HCT116 (cell line): ENCODE measurements at regions not wholly inside any gene's neighbourhood (a gene's known extent, or its start where the extent isn't known, plus 50 kb on each side); places are given as distances from the start of the nearest gene placed in this dataset.

ENCODE experiments used
- ATAC-seq: fragments of 200-7000 bp; cut with Tn5 transposase; 2 replicates; pipeline ENCODE4 v1.9.1; 2020; ENCODE audit warnings: mild to moderate bottlenecking, moderate library complexity
- BruUV-seq: library from RNA; stranded (reverse); fragments of 400-500 nt; replicated peaks from 2 replicates; lab custom pipeline; 2021; lab: Mats Ljungman, UMichigan
- CTCF ChIA-PET: fragments of 300-600 bp; sonication (Branson Sonifier 250); formaldehyde crosslinking; loops from one replicate; lab custom pipeline; 2021; ENCODE audit warnings: antibody characterized with exemption; lab: Charles Lee
- POLR2A ChIA-PET: fragments of 300-600, 350-600 bp; sonication (Branson Sonifier 250); formaldehyde crosslinking; loops from one replicate; lab custom pipeline; 2021; ENCODE audit warnings: antibody characterized with exemption; lab: Charles Lee
- RAD21 ChIA-PET, 2 experiments: fragments of 300-600 bp; sonication (Branson Sonifier 250); formaldehyde crosslinking; loops; one replicate each; lab custom pipeline; 2023; ENCODE audit warnings: low total read pairs in 2 of 2; ENCODE audit not compliant: uncharacterized antibody in 2 of 2, unreplicated experiment in 2 of 2, low non-redundant PET in 1 of 2; lab: Charles Lee
- DNase-seq: peaks from one replicate; pipeline ENCODE4 v3.0.0-alpha.2; 2010; ENCODE audit warnings: low read depth, low spot score
- H2AFZ ChIP-seq: fragments of 200-600 bp; shearing (Covaris generic), sonication (generic); 2 replicates; pipeline ENCODE4 v1.6.1; 2017; ENCODE audit warnings: low read depth, mixed run types, mixed read lengths, antibody characterized with exemption, low read length; ENCODE audit not compliant: poor library complexity, severe bottlenecking
- H3K27ac ChIP-seq: 2 replicates; pipeline ENCODE4 v1.5.1; 2012; ENCODE audit warnings: low read depth, low read length
- H3K27me3 ChIP-seq: fragments of 200-600 bp; sonication (generic); 2 replicates; pipeline ENCODE4 v1.6.1; 2016; ENCODE audit warnings: mixed run types, low read length, mixed read lengths; ENCODE audit not compliant: insufficient read depth
- H3K36me3 ChIP-seq, 2 experiments: fragments of 200-500 bp in 1 of 2; fragments of 200-600 bp in 1 of 2; sonication (Bioruptor generic) in 1 of 2; sonication (generic) in 1 of 2; 2 replicates each; pipeline versions ENCODE4 v1.5.1 to v1.6.1; 2014 to 2016; ENCODE audit warnings: low read length in 2 of 2, inconsistent platforms in 1 of 2, mixed read lengths in 1 of 2, mixed run types in 1 of 2; ENCODE audit not compliant: insufficient read depth in 2 of 2, control insufficient read depth in 1 of 2
- H3K4me1 ChIP-seq, 2 experiments: fragments of 200-600 bp in 1 of 2; sonication (generic) in 1 of 2; 2 replicates each; pipeline versions ENCODE4 v1.5.1 to v1.6.1; 2012 to 2017; ENCODE audit warnings: low read length in 2 of 2, inconsistent platforms in 1 of 2, mild to moderate bottlenecking in 1 of 2, mixed read lengths in 1 of 2, mixed run types in 1 of 2, moderate library complexity in 1 of 2; ENCODE audit not compliant: insufficient read depth in 2 of 2, control insufficient read depth in 1 of 2
- H3K4me2 ChIP-seq: fragments of 200-600 bp; sonication (generic); 2 replicates; pipeline ENCODE4 v1.6.1; 2017; ENCODE audit warnings: mixed run types, low read length, mixed read lengths
- H3K4me3 ChIP-seq, 2 experiments: fragments of 200-600 bp in 1 of 2; sonication (generic) in 1 of 2; replicated peaks in 1 of 2; 2 replicates each; pipeline ENCODE4 v1.5.1; 2011 to 2016; ENCODE audit warnings: low read length in 2 of 2, control low read depth in 1 of 2, low read depth in 1 of 2, mild to moderate bottlenecking in 1 of 2, mixed read lengths in 1 of 2, mixed run types in 1 of 2
- H3K79me2 ChIP-seq: fragments of 200-600 bp; sonication (generic); 2 replicates; pipeline ENCODE4 v1.6.1; 2017; ENCODE audit warnings: mild to moderate bottlenecking, mixed run types, low read length, moderate library complexity, mixed read lengths; ENCODE audit not compliant: insufficient read depth
- H3K9ac ChIP-seq: fragments of 200-600 bp; sonication (generic); 2 replicates; pipeline ENCODE4 v1.6.1; 2016; ENCODE audit warnings: low read length, mixed read lengths
- H3K9me2 ChIP-seq: fragments of 200-600 bp; sonication (generic), shearing (Covaris generic); 2 replicates; pipeline ENCODE4 v1.6.1; 2017; ENCODE audit warnings: mixed run types, mild to moderate bottlenecking, moderate library complexity; ENCODE audit not compliant: insufficient read depth
- H3K9me3 ChIP-seq, 2 experiments: fragments of 200-500 bp in 1 of 2; fragments of 200-600 bp in 1 of 2; sonication (Bioruptor generic) in 1 of 2; sonication (generic) in 1 of 2; 2 replicates each; pipeline ENCODE4 v1.6.1; 2014 to 2017; ENCODE audit warnings: low read length in 2 of 2, mixed read lengths in 2 of 2, inconsistent platforms in 1 of 2, low read depth in 1 of 2, mild to moderate bottlenecking in 1 of 2, mixed run types in 1 of 2, moderate library complexity in 1 of 2; ENCODE audit not compliant: control insufficient read depth in 1 of 2, insufficient read depth in 1 of 2
- H4K20me1 ChIP-seq: fragments of 200-600 bp; sonication (generic), shearing (Covaris generic); 2 replicates; pipeline ENCODE4 v1.6.1; 2017; ENCODE audit warnings: mixed run types, mild to moderate bottlenecking, moderate library complexity; ENCODE audit not compliant: insufficient read depth
- ATF3 ChIP-seq: IDR thresholded peaks from 2 replicates; pipeline ENCODE4 v1.6.1; 2012
- CBX3 ChIP-seq: IDR thresholded peaks from 2 replicates; pipeline ENCODE4 v1.6.1; 2012; ENCODE audit warnings: low read depth
- CEBPB ChIP-seq: IDR thresholded peaks from 2 replicates; pipeline ENCODE4 v1.6.1; 2012; ENCODE audit warnings: low read depth
- EGR1 ChIP-seq: IDR thresholded peaks from 2 replicates; pipeline ENCODE4 v1.6.1; 2012; ENCODE audit warnings: low read depth
- ELF1 ChIP-seq: IDR thresholded peaks from 2 replicates; pipeline ENCODE4 v1.6.1; 2012; ENCODE audit warnings: low read depth, borderline replicate concordance
- EZH2 ChIP-seq: fragments of 200-600 bp; sonication (generic); IDR thresholded peaks from 2 replicates; pipeline ENCODE4 v1.6.1; 2017; ENCODE audit warnings: antibody characterized with exemption, mixed run types
- EZH2phosphoT487 ChIP-seq: fragments of 200-600 bp; IDR thresholded peaks from 2 replicates; pipeline ENCODE4 v1.6.1; 2018; ENCODE audit warnings: antibody characterized with exemption, borderline replicate concordance
- MAX ChIP-seq: IDR thresholded peaks from 2 replicates; pipeline ENCODE4 v1.6.1; 2012
- RAD21 ChIP-seq: IDR thresholded peaks from 2 replicates; pipeline ENCODE4 v1.6.1; 2012; ENCODE audit warnings: low read depth, mild to moderate bottlenecking
- SIN3A ChIP-seq: IDR thresholded peaks from 2 replicates; pipeline ENCODE4 v1.6.1; 2012; ENCODE audit warnings: low read depth
- TCF7L2 ChIP-seq: IDR thresholded peaks from 2 replicates; pipeline ENCODE4 v1.7.0; 2011; ENCODE audit warnings: borderline replicate concordance, inconsistent platforms; ENCODE audit not compliant: insufficient read depth, insufficient read length; ENCODE audit errors: extremely low read depth
- YY1 ChIP-seq: IDR thresholded peaks from 2 replicates; pipeline ENCODE4 v1.6.1; 2011; ENCODE audit warnings: low read length, low read depth, moderate library complexity, mild to moderate bottlenecking; ENCODE audit not compliant: insufficient replicate concordance; ENCODE audit errors: extremely low read depth
- ZFX ChIP-seq: fragments of 450-650 bp; IDR thresholded peaks from 2 replicates; pipeline ENCODE4 v1.6.1; 2017
- ZNF274 ChIP-seq: fragments of 200-500 bp; sonication (Bioruptor generic); IDR thresholded peaks from 2 replicates; pipeline ENCODE4 v1.6.1; 2014; ENCODE audit warnings: mild to moderate bottlenecking, low read depth, low read length, inconsistent platforms
- intact Hi-C: fragments of 100-400 bp; cut with micrococcal nuclease; formaldehyde crosslinking; loops from 2 replicates; pipeline ENCODE4 v1.10.0; 2022
- TF ChIP-seq, protein P1 (sequence below): IDR thresholded peaks from 2 replicates; pipeline ENCODE4 v1.6.1; 2011; ENCODE audit warnings: mild to moderate bottlenecking, low read length, moderate library complexity; ENCODE audit not compliant: insufficient replicate concordance; ENCODE audit errors: extremely low read depth
- TF ChIP-seq, protein P2 (sequence below), 3 experiments: fragments of 200-600 bp in 1 of 3; sonication (generic) in 1 of 3; IDR thresholded peaks in 2 of 3; conservative IDR thresholded peaks in 1 of 3; 2 replicates each; pipeline ENCODE4 v1.5.1; 2012 to 2017; ENCODE audit warnings: low read depth in 2 of 3, low read length in 2 of 3, antibody characterized with exemption in 1 of 3, borderline replicate concordance in 1 of 3, control low read depth in 1 of 3, mild to moderate bottlenecking in 1 of 3, mixed read lengths in 1 of 3, mixed run types in 1 of 3, moderate library complexity in 1 of 3; ENCODE audit not compliant: insufficient read depth in 1 of 3
- TF ChIP-seq, protein P3 (sequence below): IDR thresholded peaks from 2 replicates; pipeline ENCODE4 v1.6.1; 2012; ENCODE audit warnings: low read depth

DNA sequence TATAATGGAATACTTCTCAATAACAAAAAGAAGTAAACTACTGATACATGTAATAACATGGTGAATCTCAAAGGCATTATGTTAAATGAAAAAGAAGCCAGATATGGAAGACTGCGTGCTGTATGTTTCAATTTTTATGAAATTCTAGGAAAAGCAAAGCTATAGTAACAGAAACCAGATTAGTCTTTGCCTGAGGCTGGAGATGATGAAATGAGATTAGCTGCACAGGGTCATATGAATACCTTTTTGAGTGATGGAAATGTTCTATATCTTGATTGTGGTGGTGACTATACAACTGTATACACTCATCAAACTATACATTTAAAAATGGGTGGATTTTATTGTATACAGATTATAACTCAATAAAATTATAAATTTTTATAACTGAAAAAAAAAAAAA, 113.5 kb downstream of the TMEM30B start:
- Histone ChIP-seq H3K4me1 (no peaks in the 10 kb centered on the region), H3K9ac (no peak overlapping the region), H4K20me1 (no peaks in the 10 kb centered on the region), H3K4me3 (no peak overlapping the region), H3K9me2 (no peaks in the 10 kb centered on the region), H2AFZ (no peak overlapping the region), H3K27ac (no peak overlapping the region), H3K27me3 (no peaks in the 10 kb centered on the region), H3K9me3 (no peaks in the 10 kb centered on the region), H3K36me3 (no peaks in the 10 kb centered on the region), H3K79me2 (no peaks in the 10 kb centered on the region), H3K4me2 (no peak overlapping the region)
- no peak for ATAC-seq
- ChIA-PET CTCF (no interaction called here), RAD21 (no interaction called here), POLR2A (interaction anchor here (1.6 kb wide), 1 partner anchor 10 kb away, joined by 4 read pairs; no protein-coding TSS in a partner anchor)
- intact Hi-C loops = no loop called here
- TF ChIP-seq ELF1 (no peak), EGR1 (no peak), YY1 (no peak), CBX3 (no peak), RAD21 (no peak), ZFX (no peak), EZH2phosphoT487 (no peak), EZH2 (no peak), ZNF274 (no peak), ATF3 (no peak), TCF7L2 (no peak), SIN3A (no peak), CEBPB (no peak), MAX (no peak)
- TF ChIP-seq, protein P1, sequence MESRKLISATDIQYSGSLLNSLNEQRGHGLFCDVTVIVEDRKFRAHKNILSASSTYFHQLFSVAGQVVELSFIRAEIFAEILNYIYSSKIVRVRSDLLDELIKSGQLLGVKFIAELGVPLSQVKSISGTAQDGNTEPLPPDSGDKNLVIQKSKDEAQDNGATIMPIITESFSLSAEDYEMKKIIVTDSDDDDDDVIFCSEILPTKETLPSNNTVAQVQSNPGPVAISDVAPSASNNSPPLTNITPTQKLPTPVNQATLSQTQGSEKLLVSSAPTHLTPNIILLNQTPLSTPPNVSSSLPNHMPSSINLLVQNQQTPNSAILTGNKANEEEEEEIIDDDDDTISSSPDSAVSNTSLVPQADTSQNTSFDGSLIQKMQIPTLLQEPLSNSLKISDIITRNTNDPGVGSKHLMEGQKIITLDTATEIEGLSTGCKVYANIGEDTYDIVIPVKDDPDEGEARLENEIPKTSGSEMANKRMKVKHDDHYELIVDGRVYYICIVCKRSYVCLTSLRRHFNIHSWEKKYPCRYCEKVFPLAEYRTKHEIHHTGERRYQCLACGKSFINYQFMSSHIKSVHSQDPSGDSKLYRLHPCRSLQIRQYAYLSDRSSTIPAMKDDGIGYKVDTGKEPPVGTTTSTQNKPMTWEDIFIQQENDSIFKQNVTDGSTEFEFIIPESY = no peak
- TF ChIP-seq, protein P2, sequence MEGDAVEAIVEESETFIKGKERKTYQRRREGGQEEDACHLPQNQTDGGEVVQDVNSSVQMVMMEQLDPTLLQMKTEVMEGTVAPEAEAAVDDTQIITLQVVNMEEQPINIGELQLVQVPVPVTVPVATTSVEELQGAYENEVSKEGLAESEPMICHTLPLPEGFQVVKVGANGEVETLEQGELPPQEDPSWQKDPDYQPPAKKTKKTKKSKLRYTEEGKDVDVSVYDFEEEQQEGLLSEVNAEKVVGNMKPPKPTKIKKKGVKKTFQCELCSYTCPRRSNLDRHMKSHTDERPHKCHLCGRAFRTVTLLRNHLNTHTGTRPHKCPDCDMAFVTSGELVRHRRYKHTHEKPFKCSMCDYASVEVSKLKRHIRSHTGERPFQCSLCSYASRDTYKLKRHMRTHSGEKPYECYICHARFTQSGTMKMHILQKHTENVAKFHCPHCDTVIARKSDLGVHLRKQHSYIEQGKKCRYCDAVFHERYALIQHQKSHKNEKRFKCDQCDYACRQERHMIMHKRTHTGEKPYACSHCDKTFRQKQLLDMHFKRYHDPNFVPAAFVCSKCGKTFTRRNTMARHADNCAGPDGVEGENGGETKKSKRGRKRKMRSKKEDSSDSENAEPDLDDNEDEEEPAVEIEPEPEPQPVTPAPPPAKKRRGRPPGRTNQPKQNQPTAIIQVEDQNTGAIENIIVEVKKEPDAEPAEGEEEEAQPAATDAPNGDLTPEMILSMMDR (IDR thresholded peaks at IDR 0.05 in 2 of 3, conservative IDR thresholded peaks at IDR 0.05 in 1 of 3; ENCODE audit: borderline replicate concordance in 1 of 3, insufficient read depth in 1 of 3, low read depth in 2 of 3, low read length in 2 of 3) = no peak
- TF ChIP-seq, protein P3, sequence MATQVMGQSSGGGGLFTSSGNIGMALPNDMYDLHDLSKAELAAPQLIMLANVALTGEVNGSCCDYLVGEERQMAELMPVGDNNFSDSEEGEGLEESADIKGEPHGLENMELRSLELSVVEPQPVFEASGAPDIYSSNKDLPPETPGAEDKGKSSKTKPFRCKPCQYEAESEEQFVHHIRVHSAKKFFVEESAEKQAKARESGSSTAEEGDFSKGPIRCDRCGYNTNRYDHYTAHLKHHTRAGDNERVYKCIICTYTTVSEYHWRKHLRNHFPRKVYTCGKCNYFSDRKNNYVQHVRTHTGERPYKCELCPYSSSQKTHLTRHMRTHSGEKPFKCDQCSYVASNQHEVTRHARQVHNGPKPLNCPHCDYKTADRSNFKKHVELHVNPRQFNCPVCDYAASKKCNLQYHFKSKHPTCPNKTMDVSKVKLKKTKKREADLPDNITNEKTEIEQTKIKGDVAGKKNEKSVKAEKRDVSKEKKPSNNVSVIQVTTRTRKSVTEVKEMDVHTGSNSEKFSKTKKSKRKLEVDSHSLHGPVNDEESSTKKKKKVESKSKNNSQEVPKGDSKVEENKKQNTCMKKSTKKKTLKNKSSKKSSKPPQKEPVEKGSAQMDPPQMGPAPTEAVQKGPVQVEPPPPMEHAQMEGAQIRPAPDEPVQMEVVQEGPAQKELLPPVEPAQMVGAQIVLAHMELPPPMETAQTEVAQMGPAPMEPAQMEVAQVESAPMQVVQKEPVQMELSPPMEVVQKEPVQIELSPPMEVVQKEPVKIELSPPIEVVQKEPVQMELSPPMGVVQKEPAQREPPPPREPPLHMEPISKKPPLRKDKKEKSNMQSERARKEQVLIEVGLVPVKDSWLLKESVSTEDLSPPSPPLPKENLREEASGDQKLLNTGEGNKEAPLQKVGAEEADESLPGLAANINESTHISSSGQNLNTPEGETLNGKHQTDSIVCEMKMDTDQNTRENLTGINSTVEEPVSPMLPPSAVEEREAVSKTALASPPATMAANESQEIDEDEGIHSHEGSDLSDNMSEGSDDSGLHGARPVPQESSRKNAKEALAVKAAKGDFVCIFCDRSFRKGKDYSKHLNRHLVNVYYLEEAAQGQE = no peak
- no TSS peak for BruUV-seq
- DNase-seq = no peak
